ENCODE measurements at regions not wholly inside any gene's neighbourhood (a gene's known extent, or its start where the extent isn't known, plus 50 kb on each side); places are given as distances from the start of the nearest gene placed in this dataset.
"Not testable (repeated sequence)": the region's sequence is repeated elsewhere in the genome, so short reads cannot be mapped to it uniquely, and the experiment has no call there.

GRCh38 chr15:25099966-25100365 is 145.2 kb downstream of the SNRPN start:
- H3K27me3 ChIP-seq (replicated peaks in 1 of 4; ENCODE audit: control insufficient read depth in 3 of 4, extremely low read depth in 1 of 4, insufficient read depth in 3 of 4, low read length in 3 of 4); FAIRE-seq; H4K91ac ChIP-seq (replicated peaks; ENCODE audit: insufficient read length, low read length); H3K14ac ChIP-seq (ENCODE audit: insufficient read length); H3K23me2 ChIP-seq (ENCODE audit: low read depth, low read length); POLR2A ChIA-PET (ENCODE audit: partially characterized antibody); H3K9ac ChIP-seq (replicated peaks in 1 of 4; ENCODE audit: extremely low read depth in 1 of 4, low read depth in 3 of 4, low read length in 3 of 4); H3K4me1 ChIP-seq (replicated peaks in 1 of 4; ENCODE audit: control insufficient read depth in 3 of 4, insufficient read depth in 4 of 4, low read length in 3 of 4); H4K8ac ChIP-seq (ENCODE audit: extremely low read depth, insufficient read depth, low read length); H2BK20ac ChIP-seq (ENCODE audit: low read length); H2AK5ac ChIP-seq (ENCODE audit: low read depth, low read length); H3K79me2 ChIP-seq (ENCODE audit: control insufficient read depth in 1 of 2, insufficient read depth in 2 of 2, low read length in 2 of 2); H3K4ac ChIP-seq (replicated peaks; ENCODE audit: insufficient read length, low read depth, low read length); H3K18ac ChIP-seq (ENCODE audit: extremely low read depth, low read length); H3K4me2 ChIP-seq (ENCODE audit: insufficient read depth in 1 of 2, low read depth in 2 of 2, low read length in 2 of 2); DNase-seq (ENCODE audit: low read depth in 1 of 2, low spot score in 2 of 2); H4K5ac ChIP-seq (ENCODE audit: insufficient read length, low read depth, low read length); H3K27ac ChIP-seq (ENCODE audit: low read depth, low read length); H2BK5ac ChIP-seq (ENCODE audit: low read depth, low read length); H3K79me1 ChIP-seq (ENCODE audit: low read depth, low read length); H4K20me1 ChIP-seq (replicated peaks in 1 of 2; ENCODE audit: control insufficient read depth in 1 of 2, insufficient read depth in 2 of 2, low read length in 2 of 2); H2AFZ ChIP-seq (ENCODE audit: low read length); H2BK12ac ChIP-seq (ENCODE audit: low read depth, low read length); H2BK120ac ChIP-seq (replicated peaks; ENCODE audit: low read depth, low read length); H3K56ac ChIP-seq (replicated peaks; ENCODE audit: insufficient read length, low read depth, low read length); H3K4me3 ChIP-seq (ENCODE audit: extremely low read depth in 1 of 4, insufficient read depth in 2 of 4, low read depth in 3 of 4, low read length in 4 of 4); H2BK15ac ChIP-seq (ENCODE audit: low read length); H3K23ac ChIP-seq (ENCODE audit: insufficient read length): not testable (repeated sequence)
- CTCF ChIA-PET (ENCODE audit: partially characterized antibody), result interaction anchor here (0.6 kb wide), 1 partner anchor 20 kb away, joined by 3 read pairs; no protein-coding TSS in a partner anchor
- peaks cover 23 to 90% (median 57%) of the 10 kb centered on the region in 4 experiments for H3K36me3 ChIP-seq (ENCODE audit: control insufficient read depth in 2 of 4, insufficient read depth in 4 of 4, low read length in 3 of 4)
- WGBS, 2 experiments (ENCODE audit: extremely low coverage in 1 of 2, insufficient coverage in 1 of 2, insufficient read length in 1 of 2, insufficient replicate concordance in 2 of 2, low coverage in 1 of 2, low lambda C conversion rate in 2 of 2, missing lambda C conversion rate in 1 of 2), result 92% methylated on average over 8 of the region's 8 CpGs; no CpG with 5 or more reads in 1 of the 2 experiments
- H3K9me3 ChIP-seq (ENCODE audit: insufficient read depth in 2 of 2, low read depth in 1 of 2, low read length in 1 of 2), result peaks cover 6 to 20% of the 10 kb centered on the region in 2 experiments; a peak in 3 of 4 replicates
